ENCODE measurements at regions not wholly inside any gene's neighbourhood (a gene's known extent, or its start where the extent isn't known, plus 50 kb on each side); places are given as distances from the start of the nearest gene placed in this dataset.
"Not testable (repeated sequence)": the region's sequence is repeated elsewhere in the genome, so short reads cannot be mapped to it uniquely, and the experiment has no call there.

DNA sequence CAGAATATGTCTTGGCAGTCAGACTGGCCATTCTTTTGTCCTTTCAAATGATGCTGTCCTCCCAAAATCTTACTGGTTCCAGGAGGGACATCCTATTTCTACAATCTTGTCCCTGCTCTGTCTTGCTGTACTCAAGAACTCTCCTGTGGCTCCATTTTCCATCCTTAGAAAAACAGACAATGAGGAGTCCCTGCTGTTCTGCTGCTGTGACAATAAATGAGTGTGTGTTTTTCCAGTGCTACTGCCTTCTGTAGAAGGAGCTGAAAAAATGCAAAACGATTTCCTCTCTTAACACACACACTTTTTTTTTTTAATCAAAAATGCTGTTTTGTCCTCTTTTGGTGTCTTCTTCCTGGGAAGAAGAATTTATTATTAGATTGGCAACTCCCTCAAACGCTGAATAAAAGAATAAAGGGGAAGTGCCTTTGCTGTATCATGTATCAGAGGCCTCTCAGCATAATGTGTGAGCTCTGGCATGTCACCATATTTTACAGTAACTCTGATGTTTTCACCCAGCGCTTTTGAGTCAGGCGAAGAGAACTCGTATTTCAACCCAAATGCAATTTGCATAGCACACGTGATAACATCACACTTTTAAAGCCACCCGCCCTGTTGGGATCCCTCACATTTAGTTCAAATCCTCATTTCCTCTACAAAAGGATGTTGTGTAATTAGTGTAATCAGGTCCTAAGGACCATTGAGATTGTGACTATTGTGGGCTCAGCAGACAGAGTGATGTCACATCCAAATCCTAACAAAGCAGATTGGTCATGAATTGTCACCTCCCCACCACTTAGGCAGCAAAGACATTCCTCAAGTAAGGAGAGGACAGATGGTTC is 496.0 kb upstream of the LARGE1 start:
- ChIA-PET POLR2A (no interaction called here), RAD21 (ENCODE audit: low non-redundant PET in 1 of 2, low total read pairs in 2 of 2, uncharacterized antibody in 2 of 2, unreplicated experiment in 2 of 2) (no interaction called here), CTCF (no interaction called here)
- intact Hi-C loops (cut with micrococcal nuclease) = loop anchor here (10.0 kb wide), 1 partner anchor 609 kb away; no protein-coding TSS in a partner anchor
- no TSS peak for BruUV-seq (replicated peaks)
- no peaks in the 10 kb centered on the region for H4K20me1 ChIP-seq (ENCODE audit: insufficient read depth)
- H3K4me1 ChIP-seq (ENCODE audit: control insufficient read depth in 1 of 2, insufficient read depth in 2 of 2, low read length in 2 of 2) = no peaks in the 10 kb centered on the region
- H3K27ac ChIP-seq (ENCODE audit: low read depth, low read length) = no peak overlapping the region
- H3K9ac ChIP-seq (ENCODE audit: low read length) = no peak overlapping the region
- no peaks in the 10 kb centered on the region for H3K36me3 ChIP-seq (ENCODE audit: control insufficient read depth in 1 of 2, insufficient read depth in 2 of 2, low read length in 2 of 2)
- no peak overlapping the region for H3K4me2 ChIP-seq (ENCODE audit: low read length)
- no peak overlapping the region for H3K4me3 ChIP-seq (replicated peaks in 1 of 2; ENCODE audit: low read depth in 1 of 2, low read length in 2 of 2)
- TF ChIP-seq FOSL1 (IDR thresholded peaks at IDR 0.05; ENCODE audit: low read depth) (no peak), YY1 (IDR thresholded peaks at IDR 0.05; ENCODE audit: extremely low read depth, insufficient replicate concordance, low read depth, low read length) (no peak), ELF1 (IDR thresholded peaks at IDR 0.05; ENCODE audit: borderline replicate concordance, low read depth) (no peak), CEBPB (IDR thresholded peaks at IDR 0.05; ENCODE audit: low read depth) (no peak), POLR2AphosphoS5 (IDR thresholded peaks at IDR 0.05; ENCODE audit: low read depth, low read length) (no peak), ZNF274 (IDR thresholded peaks at IDR 0.05; ENCODE audit: low read depth, low read length) (no peak), ZFX (IDR thresholded peaks at IDR 0.05) (no peak), SP1 (IDR thresholded peaks at IDR 0.05; ENCODE audit: low read depth) (no peak), CTCF (IDR thresholded peaks at IDR 0.05 in 2 of 3, conservative IDR thresholded peaks at IDR 0.05 in 1 of 3; ENCODE audit: borderline replicate concordance in 1 of 3, insufficient read depth in 1 of 3, low read depth in 2 of 3, low read length in 2 of 3) (no peak), SRF (IDR thresholded peaks at IDR 0.05; ENCODE audit: low read depth) (no peak), TCF7L2 (IDR thresholded peaks at IDR 0.05; ENCODE audit: borderline replicate concordance, extremely low read depth, insufficient read depth, insufficient read length) (no peak), EZH2 (IDR thresholded peaks at IDR 0.05) (no peak), RAD21 (IDR thresholded peaks at IDR 0.05; ENCODE audit: low read depth) (no peak), EZH2phosphoT487 (IDR thresholded peaks at IDR 0.05; ENCODE audit: borderline replicate concordance) (no peak), JUND (IDR thresholded peaks at IDR 0.05) (no peak), CBX3 (IDR thresholded peaks at IDR 0.05; ENCODE audit: low read depth) (no peak), SIN3A (IDR thresholded peaks at IDR 0.05; ENCODE audit: low read depth) (no peak), POLR2A (IDR thresholded peaks at IDR 0.05; ENCODE audit: borderline replicate concordance, extremely low read depth, insufficient read depth, insufficient read length) (no peak)
- TF ChIP-seq, protein P1, sequence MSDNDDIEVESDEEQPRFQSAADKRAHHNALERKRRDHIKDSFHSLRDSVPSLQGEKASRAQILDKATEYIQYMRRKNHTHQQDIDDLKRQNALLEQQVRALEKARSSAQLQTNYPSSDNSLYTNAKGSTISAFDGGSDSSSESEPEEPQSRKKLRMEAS (IDR thresholded peaks at IDR 0.05) = no peak
- TF ChIP-seq, protein P2, sequence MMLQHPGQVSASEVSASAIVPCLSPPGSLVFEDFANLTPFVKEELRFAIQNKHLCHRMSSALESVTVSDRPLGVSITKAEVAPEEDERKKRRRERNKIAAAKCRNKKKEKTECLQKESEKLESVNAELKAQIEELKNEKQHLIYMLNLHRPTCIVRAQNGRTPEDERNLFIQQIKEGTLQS (IDR thresholded peaks at IDR 0.05) = no peak
- no peak overlapping the region for H2AFZ ChIP-seq (ENCODE audit: low read depth, low read length, poor library complexity, severe bottlenecking)
- peaks cover 7 to 22% of the 10 kb centered on the region in 2 experiments; a peak in 2 of 4 replicates for H3K9me3 ChIP-seq (ENCODE audit: control insufficient read depth in 1 of 2, insufficient read depth in 1 of 2, low read depth in 1 of 2, low read length in 2 of 2)
- H3K27me3 ChIP-seq (ENCODE audit: insufficient read depth, low read length) = no peaks in the 10 kb centered on the region
- no peaks in the 10 kb centered on the region for H3K9me2 ChIP-seq (ENCODE audit: insufficient read depth)
- ATAC-seq = no peak
- no peak for DNase-seq (ENCODE audit: low read depth, low spot score)
- H3K79me2 ChIP-seq (ENCODE audit: insufficient read depth, low read length) = no peaks in the 10 kb centered on the region

GRCh38 chr22:34422948-34423347 is 502.7 kb upstream of the LARGE1 start:
- POLR2A ChIA-PET = not testable (repeated sequence)

More at GRCh38 chr22:34422948-34423347, 502.7 kb upstream of the LARGE1 start:
- H4K20me1 ChIP-seq (ENCODE audit: insufficient read depth); DNase-seq (ENCODE audit: low read depth, low spot score); H3K27me3 ChIP-seq (ENCODE audit: insufficient read depth, low read length); H3K9ac ChIP-seq (ENCODE audit: low read length); H3K36me3 ChIP-seq (ENCODE audit: control insufficient read depth in 1 of 2, insufficient read depth in 2 of 2, low read length in 2 of 2); H2AFZ ChIP-seq (ENCODE audit: low read depth, low read length, poor library complexity, severe bottlenecking); H3K4me2 ChIP-seq (ENCODE audit: low read length); BruUV-seq (replicated peaks); H3K79me2 ChIP-seq (ENCODE audit: insufficient read depth, low read length); intact Hi-C loops (cut with micrococcal nuclease); H3K4me3 ChIP-seq (replicated peaks in 1 of 2; ENCODE audit: low read depth in 1 of 2, low read length in 2 of 2); RAD21 ChIA-PET (ENCODE audit: low non-redundant PET in 1 of 2, low total read pairs in 2 of 2, uncharacterized antibody in 2 of 2, unreplicated experiment in 2 of 2); H3K9me2 ChIP-seq (ENCODE audit: insufficient read depth); H3K27ac ChIP-seq (ENCODE audit: low read depth, low read length); CTCF ChIA-PET; H3K4me1 ChIP-seq (ENCODE audit: control insufficient read depth in 1 of 2, insufficient read depth in 2 of 2, low read length in 2 of 2); ATAC-seq: not testable (repeated sequence)
- peaks cover 6 to 16% of the 10 kb centered on the region in 2 experiments; a peak in 2 of 4 replicates for H3K9me3 ChIP-seq (ENCODE audit: control insufficient read depth in 1 of 2, insufficient read depth in 1 of 2, low read depth in 1 of 2, low read length in 2 of 2)
